Glutamatergic neuron (in vitro differentiated cells): ENCODE measurements at regions not wholly inside any gene's neighbourhood (a gene's known extent, or its start where the extent isn't known, plus 50 kb on each side); places are given as distances from the start of the nearest gene placed in this dataset.
A peak's percentile ranks its signal among the peaks of the same experiment; 100 is the strongest.

ENCODE experiments used
- DNase-seq: peaks from one replicate; pipeline ENCODE4 v3.0.0; 2022
- H3K27ac Mint-ChIP-seq: one replicate; pipeline ENCODE4 v1.8.0; 2020; ENCODE audit warnings: mild to moderate bottlenecking, mixed read lengths, inconsistent platforms; ENCODE audit not compliant: unreplicated experiment
- H3K27me3 Mint-ChIP-seq: one replicate; pipeline ENCODE4 v1.8.0; 2020; ENCODE audit warnings: mild to moderate bottlenecking, moderate library complexity, mixed read lengths, inconsistent platforms; ENCODE audit not compliant: unreplicated experiment
- H3K36me3 Mint-ChIP-seq: one replicate; pipeline ENCODE4 v1.8.0; 2020; ENCODE audit warnings: mild to moderate bottlenecking, mixed read lengths, inconsistent platforms; ENCODE audit not compliant: unreplicated experiment
- H3K4me1 Mint-ChIP-seq: one replicate; pipeline ENCODE4 v1.8.0; 2020; ENCODE audit warnings: mild to moderate bottlenecking, low read depth, mixed read lengths, inconsistent platforms; ENCODE audit not compliant: unreplicated experiment
- H3K4me3 Mint-ChIP-seq: one replicate; pipeline ENCODE4 v1.8.0; 2020; ENCODE audit warnings: mild to moderate bottlenecking, mixed read lengths, inconsistent platforms; ENCODE audit not compliant: unreplicated experiment
- H3K9me3 Mint-ChIP-seq: one replicate; pipeline ENCODE4 v1.8.0; 2020; ENCODE audit warnings: mild to moderate bottlenecking, moderate library complexity, mixed read lengths, inconsistent platforms; ENCODE audit not compliant: unreplicated experiment
- CTCF ChIP-seq: fragments of 200-600 bp; sonication (generic); IDR thresholded peaks from one replicate; pipeline ENCODE4 v1.5.0; 2021; ENCODE audit not compliant: partially characterized antibody, unreplicated experiment

DNA sequence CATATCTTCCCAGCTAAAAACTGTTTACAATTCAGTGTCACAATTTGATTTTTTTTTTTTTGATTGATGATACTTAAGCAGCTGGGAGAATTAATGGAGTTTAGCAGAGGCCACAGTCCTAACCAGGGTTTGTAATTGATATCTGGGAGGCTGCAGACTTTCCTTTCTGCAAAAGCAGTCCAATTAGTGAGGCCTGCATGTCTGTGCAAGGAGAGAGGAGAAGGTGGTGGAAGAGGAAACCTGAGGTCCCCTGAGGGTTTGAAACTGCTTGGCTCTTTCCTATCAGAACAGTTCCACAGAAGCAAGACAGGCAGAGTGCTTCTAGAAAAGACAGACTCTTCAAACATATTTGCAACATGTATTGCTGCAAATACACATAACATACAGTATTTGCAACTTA is 160.8 kb upstream of the KRR1 start:
- H3K36me3 Mint-ChIP-seq: no peaks in the 10 kb centered on the region
- no peak overlapping the region for H3K27ac Mint-ChIP-seq
- H3K9me3 Mint-ChIP-seq: no peaks in the 10 kb centered on the region
- H3K4me3 Mint-ChIP-seq: no peak overlapping the region
- no peak for TF ChIP-seq CTCF
- DNase-seq: peak; percentile 17
- no peaks in the 10 kb centered on the region for H3K27me3 Mint-ChIP-seq
- peaks cover 9% of the 10 kb centered on the region for H3K4me1 Mint-ChIP-seq

GRCh38 chr12:75670216-75670615 is 158.8 kb upstream of the KRR1 start:
- H3K27ac Mint-ChIP-seq: no peak overlapping the region
- no peak for DNase-seq

DNA sequence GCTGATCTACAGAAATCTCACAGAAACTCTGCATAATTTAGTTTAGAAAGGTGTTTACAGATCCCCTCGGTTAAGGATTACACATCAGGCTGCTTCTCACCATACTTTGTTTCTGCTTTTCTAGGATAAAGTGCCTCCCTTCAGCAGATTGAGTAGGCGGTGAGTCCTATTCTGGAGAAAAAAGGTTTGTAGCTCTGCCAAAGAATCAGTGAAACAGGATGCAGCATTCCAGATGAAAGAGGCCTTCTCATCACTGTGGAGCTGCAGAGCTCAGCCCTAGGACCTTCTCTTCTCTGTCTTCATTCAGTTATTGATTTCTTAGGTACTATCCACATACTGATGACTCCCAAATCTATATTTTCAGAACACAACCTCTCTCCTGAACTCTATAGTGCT is 155.5 kb upstream of the KRR1 start:
- no peaks in the 10 kb centered on the region for H3K36me3 Mint-ChIP-seq
- no peak overlapping the region for H3K4me3 Mint-ChIP-seq
- no peaks in the 10 kb centered on the region for H3K27me3 Mint-ChIP-seq
- H3K9me3 Mint-ChIP-seq: no peaks in the 10 kb centered on the region
- DNase-seq: no peak
- TF ChIP-seq CTCF: no peak
- no peak overlapping the region for H3K27ac Mint-ChIP-seq
- peaks cover 8% of the 10 kb centered on the region for H3K4me1 Mint-ChIP-seq

More at GRCh38 chr12:75670216-75670615, 158.8 kb upstream of the KRR1 start:
- H3K27me3 Mint-ChIP-seq: no peaks in the 10 kb centered on the region
- peaks cover 13% of the 10 kb centered on the region for H3K4me1 Mint-ChIP-seq
- no peaks in the 10 kb centered on the region for H3K9me3 Mint-ChIP-seq
- TF ChIP-seq CTCF: no peak
- no peak overlapping the region for H3K4me3 Mint-ChIP-seq
- no peaks in the 10 kb centered on the region for H3K36me3 Mint-ChIP-seq

- Mint-ChIP-seq H3K36me3 (no peaks in the 10 kb centered on the region), H3K9me3 (no peaks in the 10 kb centered on the region), H3K4me1 (peaks cover 6% of the 10 kb centered on the region), H3K27ac (no peak overlapping the region), H3K27me3 (no peaks in the 10 kb centered on the region), H3K4me3 (no peak overlapping the region)
- no peak for TF ChIP-seq CTCF
- no peak for DNase-seq
Measured at GRCh38 chr12:75666126-75666938, 154.9 kb upstream of the KRR1 start.

DNA sequence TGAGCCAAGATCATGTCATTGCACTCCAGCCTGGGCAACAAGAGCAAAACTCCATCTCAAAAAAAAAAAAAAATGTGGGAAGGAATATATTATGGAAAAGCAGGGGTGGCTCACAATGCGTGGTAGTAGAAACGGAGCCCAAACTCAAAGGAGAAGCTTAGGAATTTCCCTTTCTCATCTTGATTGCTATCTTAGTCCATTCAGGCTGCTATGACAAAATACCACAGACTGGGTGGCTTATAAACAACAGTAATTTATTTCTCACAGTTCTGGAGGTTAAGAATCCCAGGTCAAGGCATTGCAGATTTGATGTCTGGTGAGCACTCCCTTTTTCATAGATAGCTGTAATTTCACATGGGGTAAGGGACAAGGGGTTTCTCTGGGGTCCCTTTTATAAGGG is 153.8 kb upstream of the KRR1 start:
- no peak for DNase-seq
- Mint-ChIP-seq H3K9me3 (no peaks in the 10 kb centered on the region), H3K27me3 (no peaks in the 10 kb centered on the region), H3K36me3 (no peaks in the 10 kb centered on the region), H3K27ac (no peak overlapping the region), H3K4me1 (peaks cover 6% of the 10 kb centered on the region), H3K4me3 (no peak overlapping the region)
- TF ChIP-seq CTCF: no peak
